WTC11 (cell line): ENCODE measurements at regions not wholly inside any gene's neighbourhood (a gene's known extent, or its start where the extent isn't known, plus 50 kb on each side); places are given as distances from the start of the nearest gene placed in this dataset.

ENCODE experiments used
- CREB1 ChIP-seq: sonication (generic); formaldehyde crosslinking; IDR thresholded peaks from 2 replicates; pipeline ENCODE4 v1.8.0; 2023; ENCODE audit warnings: mild to moderate bottlenecking, missing genetic modification reagents
- FOXK1 ChIP-seq: sonication (generic); formaldehyde crosslinking; IDR thresholded peaks from 2 replicates; pipeline ENCODE4 v1.8.0; 2022; ENCODE audit warnings: mild to moderate bottlenecking, moderate library complexity, missing genetic modification reagents
- FOXP1 ChIP-seq: sonication (generic); formaldehyde crosslinking; IDR thresholded peaks from 2 replicates; pipeline ENCODE4 v1.8.0; 2022; ENCODE audit warnings: missing genetic modification reagents, mild to moderate bottlenecking, moderate library complexity, borderline replicate concordance
- GABPB1 ChIP-seq: sonication (generic); formaldehyde crosslinking; IDR thresholded peaks from 2 replicates; pipeline ENCODE4 v1.8.1; 2023; ENCODE audit warnings: mild to moderate bottlenecking, missing genetic modification reagents
- NR1H2 ChIP-seq: sonication (generic); formaldehyde crosslinking; IDR thresholded peaks from 2 replicates; pipeline ENCODE4 v1.9.0; 2021; ENCODE audit warnings: mild to moderate bottlenecking, moderate library complexity, missing genetic modification reagents
- PRRX2 ChIP-seq: fragments of 250-450 bp; sonication (Bioruptor Pico); IDR thresholded peaks from 2 replicates; pipeline ENCODE4 v1.8.0; 2021; ENCODE audit warnings: mild to moderate bottlenecking
- ZNF121 ChIP-seq: sonication (generic); formaldehyde crosslinking; IDR thresholded peaks from 2 replicates; pipeline ENCODE4 v1.8.0; 2023; ENCODE audit warnings: missing genetic modification reagents
- ZNF263 ChIP-seq: sonication (generic); formaldehyde crosslinking; IDR thresholded peaks from 2 replicates; pipeline ENCODE4 v1.8.1; 2022; ENCODE audit warnings: low read depth, mild to moderate bottlenecking, moderate library complexity, missing genetic modification reagents
- TF ChIP-seq, protein P1 (sequence below): fragments of 200-600 bp; IDR thresholded peaks from 2 replicates; pipeline ENCODE4 v1.8.0; 2022; ENCODE audit warnings: antibody characterized with exemption
- TF ChIP-seq, protein P2 (sequence below): sonication (generic); formaldehyde crosslinking; IDR thresholded peaks from 2 replicates; pipeline ENCODE4 v1.8.0; 2023; ENCODE audit warnings: missing genetic modification reagents, mild to moderate bottlenecking, borderline replicate concordance
- TF ChIP-seq, protein P3 (sequence below): sonication (generic); formaldehyde crosslinking; IDR thresholded peaks from 2 replicates; pipeline ENCODE4 v1.8.1; 2023; ENCODE audit warnings: mild to moderate bottlenecking, missing genetic modification reagents
- TF ChIP-seq, protein P4 (sequence below): sonication (generic); formaldehyde crosslinking; IDR thresholded peaks from 2 replicates; pipeline ENCODE4 v1.8.1; 2022; ENCODE audit warnings: low read depth, missing genetic modification reagents, borderline replicate concordance

DNA sequence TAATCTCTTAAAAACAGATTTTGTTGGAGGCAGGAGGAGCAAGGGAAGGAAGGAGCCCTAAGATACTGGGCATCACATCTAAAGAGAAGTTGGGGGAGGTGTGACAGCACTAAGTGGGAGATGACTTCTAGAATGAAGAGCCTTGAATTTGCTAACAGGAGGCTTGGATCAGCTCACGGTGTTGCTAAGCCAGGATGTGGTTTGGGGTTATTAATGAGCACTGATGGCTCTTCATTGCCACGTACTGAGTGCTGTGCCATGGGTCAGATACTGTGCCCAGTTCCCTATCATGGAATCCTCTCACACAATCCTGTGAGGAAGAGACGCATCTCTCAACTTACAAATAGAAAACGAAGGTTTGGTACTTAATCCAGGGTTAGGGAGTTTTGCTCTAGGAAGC is 78.5 kb downstream of the C7orf25 start:
- TF ChIP-seq, protein P1, sequence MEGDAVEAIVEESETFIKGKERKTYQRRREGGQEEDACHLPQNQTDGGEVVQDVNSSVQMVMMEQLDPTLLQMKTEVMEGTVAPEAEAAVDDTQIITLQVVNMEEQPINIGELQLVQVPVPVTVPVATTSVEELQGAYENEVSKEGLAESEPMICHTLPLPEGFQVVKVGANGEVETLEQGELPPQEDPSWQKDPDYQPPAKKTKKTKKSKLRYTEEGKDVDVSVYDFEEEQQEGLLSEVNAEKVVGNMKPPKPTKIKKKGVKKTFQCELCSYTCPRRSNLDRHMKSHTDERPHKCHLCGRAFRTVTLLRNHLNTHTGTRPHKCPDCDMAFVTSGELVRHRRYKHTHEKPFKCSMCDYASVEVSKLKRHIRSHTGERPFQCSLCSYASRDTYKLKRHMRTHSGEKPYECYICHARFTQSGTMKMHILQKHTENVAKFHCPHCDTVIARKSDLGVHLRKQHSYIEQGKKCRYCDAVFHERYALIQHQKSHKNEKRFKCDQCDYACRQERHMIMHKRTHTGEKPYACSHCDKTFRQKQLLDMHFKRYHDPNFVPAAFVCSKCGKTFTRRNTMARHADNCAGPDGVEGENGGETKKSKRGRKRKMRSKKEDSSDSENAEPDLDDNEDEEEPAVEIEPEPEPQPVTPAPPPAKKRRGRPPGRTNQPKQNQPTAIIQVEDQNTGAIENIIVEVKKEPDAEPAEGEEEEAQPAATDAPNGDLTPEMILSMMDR: no peak
- TF ChIP-seq NR1H2 (CRISPR knock-in tag): no peak
- TF ChIP-seq ZNF121: no peak
- TF ChIP-seq CREB1 (CRISPR knock-in tag): no peak
- TF ChIP-seq, protein P2, sequence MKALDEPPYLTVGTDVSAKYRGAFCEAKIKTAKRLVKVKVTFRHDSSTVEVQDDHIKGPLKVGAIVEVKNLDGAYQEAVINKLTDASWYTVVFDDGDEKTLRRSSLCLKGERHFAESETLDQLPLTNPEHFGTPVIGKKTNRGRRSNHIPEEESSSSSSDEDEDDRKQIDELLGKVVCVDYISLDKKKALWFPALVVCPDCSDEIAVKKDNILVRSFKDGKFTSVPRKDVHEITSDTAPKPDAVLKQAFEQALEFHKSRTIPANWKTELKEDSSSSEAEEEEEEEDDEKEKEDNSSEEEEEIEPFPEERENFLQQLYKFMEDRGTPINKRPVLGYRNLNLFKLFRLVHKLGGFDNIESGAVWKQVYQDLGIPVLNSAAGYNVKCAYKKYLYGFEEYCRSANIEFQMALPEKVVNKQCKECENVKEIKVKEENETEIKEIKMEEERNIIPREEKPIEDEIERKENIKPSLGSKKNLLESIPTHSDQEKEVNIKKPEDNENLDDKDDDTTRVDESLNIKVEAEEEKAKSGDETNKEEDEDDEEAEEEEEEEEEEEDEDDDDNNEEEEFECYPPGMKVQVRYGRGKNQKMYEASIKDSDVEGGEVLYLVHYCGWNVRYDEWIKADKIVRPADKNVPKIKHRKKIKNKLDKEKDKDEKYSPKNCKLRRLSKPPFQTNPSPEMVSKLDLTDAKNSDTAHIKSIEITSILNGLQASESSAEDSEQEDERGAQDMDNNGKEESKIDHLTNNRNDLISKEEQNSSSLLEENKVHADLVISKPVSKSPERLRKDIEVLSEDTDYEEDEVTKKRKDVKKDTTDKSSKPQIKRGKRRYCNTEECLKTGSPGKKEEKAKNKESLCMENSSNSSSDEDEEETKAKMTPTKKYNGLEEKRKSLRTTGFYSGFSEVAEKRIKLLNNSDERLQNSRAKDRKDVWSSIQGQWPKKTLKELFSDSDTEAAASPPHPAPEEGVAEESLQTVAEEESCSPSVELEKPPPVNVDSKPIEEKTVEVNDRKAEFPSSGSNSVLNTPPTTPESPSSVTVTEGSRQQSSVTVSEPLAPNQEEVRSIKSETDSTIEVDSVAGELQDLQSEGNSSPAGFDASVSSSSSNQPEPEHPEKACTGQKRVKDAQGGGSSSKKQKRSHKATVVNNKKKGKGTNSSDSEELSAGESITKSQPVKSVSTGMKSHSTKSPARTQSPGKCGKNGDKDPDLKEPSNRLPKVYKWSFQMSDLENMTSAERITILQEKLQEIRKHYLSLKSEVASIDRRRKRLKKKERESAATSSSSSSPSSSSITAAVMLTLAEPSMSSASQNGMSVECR (CRISPR knock-in tag): no peak
- TF ChIP-seq ZNF263: no peak
- no peak for TF ChIP-seq PRRX2 (CRISPR knock-in tag)
- TF ChIP-seq FOXK1: no peak
- TF ChIP-seq, protein P3, sequence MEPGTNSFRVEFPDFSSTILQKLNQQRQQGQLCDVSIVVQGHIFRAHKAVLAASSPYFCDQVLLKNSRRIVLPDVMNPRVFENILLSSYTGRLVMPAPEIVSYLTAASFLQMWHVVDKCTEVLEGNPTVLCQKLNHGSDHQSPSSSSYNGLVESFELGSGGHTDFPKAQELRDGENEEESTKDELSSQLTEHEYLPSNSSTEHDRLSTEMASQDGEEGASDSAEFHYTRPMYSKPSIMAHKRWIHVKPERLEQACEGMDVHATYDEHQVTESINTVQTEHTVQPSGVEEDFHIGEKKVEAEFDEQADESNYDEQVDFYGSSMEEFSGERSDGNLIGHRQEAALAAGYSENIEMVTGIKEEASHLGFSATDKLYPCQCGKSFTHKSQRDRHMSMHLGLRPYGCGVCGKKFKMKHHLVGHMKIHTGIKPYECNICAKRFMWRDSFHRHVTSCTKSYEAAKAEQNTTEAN (CRISPR knock-in tag): no peak
- TF ChIP-seq, protein P4, sequence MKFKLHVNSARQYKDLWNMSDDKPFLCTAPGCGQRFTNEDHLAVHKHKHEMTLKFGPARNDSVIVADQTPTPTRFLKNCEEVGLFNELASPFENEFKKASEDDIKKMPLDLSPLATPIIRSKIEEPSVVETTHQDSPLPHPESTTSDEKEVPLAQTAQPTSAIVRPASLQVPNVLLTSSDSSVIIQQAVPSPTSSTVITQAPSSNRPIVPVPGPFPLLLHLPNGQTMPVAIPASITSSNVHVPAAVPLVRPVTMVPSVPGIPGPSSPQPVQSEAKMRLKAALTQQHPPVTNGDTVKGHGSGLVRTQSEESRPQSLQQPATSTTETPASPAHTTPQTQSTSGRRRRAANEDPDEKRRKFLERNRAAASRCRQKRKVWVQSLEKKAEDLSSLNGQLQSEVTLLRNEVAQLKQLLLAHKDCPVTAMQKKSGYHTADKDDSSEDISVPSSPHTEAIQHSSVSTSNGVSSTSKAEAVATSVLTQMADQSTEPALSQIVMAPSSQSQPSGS (CRISPR knock-in tag): no peak
- no peak for TF ChIP-seq FOXP1
- no peak for TF ChIP-seq GABPB1 (CRISPR knock-in tag)
